Activated CD4-positive, alpha-beta T cell treated with anti-CD3 and anti-CD28 coated beads, Interleukin-10, Interleukin-2, amounts not matched to agents 100 ng/mL and 50 ng/mL, durations not matched to agents 16 hours and 8 hours (primary cell): ENCODE measurements at regions not wholly inside any gene's neighbourhood (a gene's known extent, or its start where the extent isn't known, plus 50 kb on each side); places are given as distances from the start of the nearest gene placed in this dataset.
"Not testable (repeated sequence)": the region's sequence is repeated elsewhere in the genome, so short reads cannot be mapped to it uniquely, and the experiment has no call there.

Source experiments
- DNase-seq: peaks from one replicate; pipeline ENCODE4 v3.0.0-alpha.2; 2020

DNA sequence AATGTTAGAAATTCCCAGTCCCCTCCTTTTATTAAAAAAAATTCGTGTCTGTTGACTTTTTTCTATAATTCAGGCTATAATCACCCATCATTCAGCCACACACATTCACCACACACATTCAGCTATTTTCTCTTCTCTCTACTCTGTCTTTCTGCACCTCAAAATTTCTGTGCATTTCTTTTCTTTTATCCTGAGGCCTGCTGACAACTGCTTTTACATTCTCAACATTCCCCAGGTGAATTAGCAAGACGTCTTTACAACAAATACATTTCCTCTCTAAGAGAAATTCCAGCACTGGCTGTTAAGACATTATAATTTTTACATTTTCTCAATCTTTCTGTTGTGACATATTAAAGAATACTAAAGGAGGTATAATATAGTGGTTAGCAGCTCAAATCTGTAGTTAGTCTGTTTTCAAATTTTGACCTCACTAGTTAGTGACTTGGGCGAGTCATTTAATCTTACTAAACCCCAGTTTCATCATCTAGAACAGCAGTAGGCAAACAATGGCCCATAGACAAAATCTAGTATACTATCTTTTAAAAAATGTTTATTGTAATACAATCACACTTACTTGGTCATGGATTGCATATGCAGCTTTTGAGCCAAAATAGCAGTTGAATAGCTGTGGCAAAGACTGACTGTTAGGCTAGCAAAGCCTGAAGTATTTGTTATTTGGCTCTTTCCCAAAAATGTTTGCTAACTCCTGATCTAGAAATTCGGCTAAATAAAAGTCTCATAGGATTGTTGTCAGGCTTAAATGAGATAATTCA is 350.7 kb downstream of the NSUN3 start:
- no peak for DNase-seq

DNA sequence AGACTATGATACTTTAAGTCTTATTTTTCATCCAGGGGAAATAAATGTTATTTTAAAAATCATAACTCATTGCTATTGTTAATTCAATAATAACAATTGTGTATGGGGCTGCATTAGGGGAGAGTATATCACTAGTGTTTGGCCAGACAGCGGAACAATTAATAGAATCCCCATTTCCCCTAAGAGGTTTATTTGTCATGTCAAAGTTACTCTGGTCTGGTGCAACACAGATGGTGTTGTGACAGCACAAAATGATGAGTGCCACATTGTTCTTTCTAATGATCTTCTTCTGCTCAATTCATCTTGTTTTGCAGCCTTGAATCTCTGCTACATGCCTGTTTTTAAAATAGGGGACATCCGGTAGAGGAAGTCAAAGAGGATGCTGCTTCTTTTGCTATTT is 351.6 kb downstream of the NSUN3 start:
- no peak for DNase-seq

DNA sequence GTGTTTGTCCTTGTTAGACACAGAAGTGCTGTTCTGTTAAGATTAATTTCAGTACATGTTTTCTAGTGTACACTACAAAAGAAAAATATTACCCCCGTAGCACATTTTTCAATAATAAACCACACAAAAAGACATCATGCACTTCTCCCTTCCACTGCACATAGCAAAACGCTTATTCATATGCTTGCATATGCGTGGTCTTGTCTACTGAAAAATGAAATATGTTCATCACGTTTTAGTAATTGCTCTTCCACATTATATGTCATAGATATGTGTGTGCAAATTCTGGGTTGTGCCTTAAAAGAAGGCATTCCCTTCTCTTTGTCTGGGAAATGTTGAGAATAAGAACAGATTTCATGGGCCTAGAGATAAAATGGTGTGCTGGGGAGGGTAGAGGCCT is 353.9 kb downstream of the NSUN3 start:
- no peak for DNase-seq

DNA sequence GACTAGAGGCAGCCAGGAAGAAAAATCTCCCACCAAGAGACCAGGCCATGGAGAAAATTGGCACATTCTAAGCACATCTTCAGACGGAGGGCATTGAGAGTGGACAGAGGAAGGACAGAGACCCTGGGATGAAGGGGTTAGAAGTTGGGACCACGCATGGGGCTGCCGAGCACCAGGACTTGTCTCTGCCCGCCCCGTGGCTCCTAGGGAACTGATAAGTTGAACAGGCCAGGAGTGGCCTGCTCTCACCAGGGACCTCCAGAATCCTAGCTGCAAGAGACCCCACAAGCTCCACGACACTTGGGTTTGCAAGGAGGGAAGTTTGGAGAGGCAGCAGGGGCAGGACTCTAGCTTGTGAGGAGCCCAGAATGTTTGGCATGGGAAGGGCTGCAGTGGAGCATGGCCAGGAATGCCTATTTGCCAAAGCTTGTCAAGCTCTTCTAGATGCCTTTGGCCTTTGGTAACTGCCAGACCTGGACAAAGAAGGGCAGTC is 355.1 kb downstream of the NSUN3 start:
- no peak for DNase-seq

DNA sequence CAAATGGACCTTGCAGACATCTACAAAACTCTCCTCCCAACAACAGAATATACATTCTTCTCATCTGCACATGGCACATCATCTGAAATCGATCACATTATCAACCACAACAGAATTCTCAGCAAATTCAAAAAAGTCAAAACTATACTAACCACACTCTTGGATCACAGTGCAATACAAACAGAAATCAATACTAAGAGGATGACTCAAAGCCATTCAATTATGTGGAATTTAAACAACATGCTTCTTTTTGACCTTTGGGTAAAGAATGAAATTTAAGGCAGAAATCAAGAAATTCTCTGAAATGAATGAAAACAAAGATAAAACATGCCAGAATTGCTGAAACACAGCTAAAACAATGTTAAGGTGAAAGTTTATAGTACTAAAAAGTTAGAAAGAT is 358.1 kb downstream of the NSUN3 start:
- DNase-seq, result no peak

DNA sequence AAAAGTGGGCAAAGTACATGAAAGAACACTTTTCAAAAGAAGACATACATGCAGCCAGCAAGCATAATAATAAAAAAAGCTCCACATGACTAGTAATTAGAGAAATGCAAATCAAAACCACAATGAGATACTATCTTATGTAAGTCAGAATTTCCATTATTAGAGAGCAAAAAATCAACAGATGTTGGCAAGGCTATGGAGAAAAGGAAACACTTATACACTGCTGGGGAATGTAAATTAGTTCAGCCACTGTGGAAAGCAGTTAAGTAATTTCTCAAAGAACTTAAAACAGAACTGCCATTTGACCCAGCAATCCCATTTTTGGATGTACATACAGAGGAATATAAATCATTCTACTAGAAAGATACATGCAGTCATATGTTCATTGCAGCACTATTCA is 360.7 kb downstream of the NSUN3 start:
- no peak for DNase-seq

DNA sequence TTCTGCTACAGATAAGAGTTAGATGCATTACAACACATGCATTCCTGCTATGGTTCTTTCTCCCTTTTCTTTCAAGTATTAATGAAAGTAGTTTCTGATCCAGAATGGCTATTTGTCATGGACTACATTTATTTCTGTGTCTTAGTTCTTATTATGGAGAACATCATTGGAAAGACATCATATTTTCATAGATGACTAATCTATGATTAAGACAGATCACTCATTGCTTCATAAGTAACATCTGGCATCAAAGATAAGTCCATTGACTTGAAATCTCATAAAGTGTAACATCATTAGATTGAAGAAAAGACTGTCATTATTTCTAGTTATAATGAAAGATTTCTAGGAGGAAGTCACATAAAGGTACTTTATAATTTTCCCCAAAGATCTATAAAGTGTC is 366.7 kb downstream of the NSUN3 start:
- DNase-seq, result no peak

DNA sequence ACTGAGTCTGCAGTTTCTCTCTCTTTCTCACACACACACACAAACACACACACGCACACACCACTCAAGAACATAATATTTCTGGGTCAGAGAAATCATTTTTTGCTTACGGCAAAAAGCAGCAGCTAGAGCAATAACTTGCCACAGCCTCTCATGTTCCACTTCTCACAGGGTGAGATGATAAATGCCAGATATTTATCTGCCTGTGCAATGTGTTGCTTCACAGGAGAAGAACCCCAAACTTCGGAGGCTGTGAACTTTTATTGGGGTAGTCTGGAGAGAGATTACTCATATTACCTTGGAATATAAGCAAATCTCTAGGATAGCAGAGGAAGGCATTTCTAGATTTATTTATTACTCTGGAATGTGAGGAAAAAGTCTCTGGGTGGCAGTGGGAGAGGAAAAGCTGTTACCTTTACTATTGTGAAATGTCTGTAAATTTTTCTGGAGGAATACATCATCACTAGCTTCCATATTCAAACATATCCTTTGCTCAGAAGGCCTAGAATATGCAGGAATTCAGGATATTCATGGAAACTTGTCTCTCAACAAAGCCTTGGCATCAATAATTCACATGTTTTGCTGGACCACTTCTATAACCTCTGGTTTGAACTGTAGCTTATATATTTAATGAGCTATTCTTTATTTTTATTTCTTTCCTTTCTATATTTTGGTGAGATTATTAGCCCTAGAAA is 369.2 kb downstream of the NSUN3 start:
- no peak for DNase-seq

DNA sequence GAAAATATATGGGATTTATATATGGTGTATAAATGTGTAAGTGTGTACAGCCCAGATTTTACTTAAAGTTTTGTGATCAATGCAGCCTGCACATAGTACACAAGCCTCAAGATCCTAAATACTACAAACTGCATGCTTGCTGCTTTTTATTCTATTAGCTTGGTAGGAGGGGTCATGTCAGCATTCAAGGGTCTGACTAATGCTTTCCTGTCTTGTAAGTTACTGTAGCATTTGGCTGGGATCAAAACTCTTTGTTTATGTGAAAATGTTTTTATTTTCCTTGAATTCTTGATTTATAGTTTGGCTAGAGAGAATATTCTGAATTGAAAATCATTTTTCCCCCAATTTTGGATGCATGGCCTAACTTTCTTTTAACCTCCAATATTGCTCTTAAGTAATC is 370.9 kb downstream of the NSUN3 start:
- DNase-seq, result no peak

DNA sequence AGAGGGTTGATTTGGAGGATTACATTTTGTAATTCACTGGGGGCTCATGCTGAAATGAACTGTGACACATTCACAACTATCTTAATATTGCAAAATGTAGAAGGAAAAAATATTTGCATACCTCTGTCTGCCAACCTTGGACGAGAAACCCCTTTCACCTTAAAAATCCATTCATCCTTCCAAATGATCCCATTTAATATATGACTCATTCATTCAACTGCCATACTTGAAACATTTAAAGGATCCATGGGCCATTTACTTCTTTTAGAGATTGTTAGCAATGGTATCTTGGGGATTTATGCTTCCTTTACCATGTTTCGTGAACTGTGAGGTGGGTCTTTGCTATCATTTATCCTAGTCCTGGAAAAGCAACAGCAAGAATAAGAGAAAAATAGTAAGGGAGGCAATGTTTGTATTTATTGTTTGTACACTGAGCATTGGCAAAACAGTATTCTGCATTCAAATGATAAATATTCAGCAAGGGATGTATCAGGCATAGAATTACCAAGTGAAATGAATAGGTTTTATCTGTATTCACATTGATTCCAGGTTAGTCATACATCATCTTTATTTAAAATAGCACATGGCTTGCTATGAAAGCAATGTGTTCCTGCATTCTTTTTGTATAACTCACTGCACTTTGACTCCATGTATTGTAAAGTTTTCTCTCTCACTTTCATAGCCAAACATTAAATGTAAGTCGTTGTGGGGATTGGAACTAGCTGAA is 378.1 kb downstream of the NSUN3 start:
- DNase-seq, result no peak

DNA sequence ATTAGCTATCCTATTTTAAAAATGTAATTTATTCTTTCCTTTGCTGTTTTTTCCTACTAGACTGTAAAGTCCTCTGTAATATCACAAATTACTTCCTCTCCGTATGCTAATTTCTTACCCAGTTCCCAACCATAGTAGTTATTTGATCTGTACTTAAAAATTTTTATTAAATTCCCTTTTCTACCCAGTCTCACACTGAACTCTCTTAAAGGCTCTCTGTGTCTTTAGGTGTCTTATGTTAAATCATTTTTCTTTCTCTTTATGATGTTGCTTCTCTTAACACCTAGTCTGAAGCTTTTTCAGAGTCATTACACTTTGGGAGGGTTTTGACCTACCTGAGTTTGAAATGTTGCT is 378.6 kb downstream of the NSUN3 start:
- DNase-seq, result no peak

DNA sequence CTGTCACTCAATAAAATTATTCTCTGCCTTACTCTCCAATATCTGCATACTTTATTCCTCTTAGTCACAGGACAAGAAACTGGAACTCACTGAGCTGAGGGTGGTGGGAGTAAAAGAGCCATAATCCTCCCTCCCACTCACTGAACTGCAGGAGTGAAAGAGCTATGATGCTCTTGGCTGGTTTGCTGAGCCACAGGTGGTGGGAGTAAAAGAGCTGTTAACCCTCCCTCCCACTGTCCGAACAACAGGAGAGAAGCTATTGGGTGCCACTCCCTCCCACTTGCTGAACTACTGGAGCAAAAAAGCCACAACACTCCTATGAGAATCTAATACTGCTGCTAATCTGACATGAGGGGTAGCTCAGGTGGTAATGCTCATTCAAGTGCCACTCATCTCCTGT is 391.0 kb downstream of the NSUN3 start:
- no peak for DNase-seq

DNA sequence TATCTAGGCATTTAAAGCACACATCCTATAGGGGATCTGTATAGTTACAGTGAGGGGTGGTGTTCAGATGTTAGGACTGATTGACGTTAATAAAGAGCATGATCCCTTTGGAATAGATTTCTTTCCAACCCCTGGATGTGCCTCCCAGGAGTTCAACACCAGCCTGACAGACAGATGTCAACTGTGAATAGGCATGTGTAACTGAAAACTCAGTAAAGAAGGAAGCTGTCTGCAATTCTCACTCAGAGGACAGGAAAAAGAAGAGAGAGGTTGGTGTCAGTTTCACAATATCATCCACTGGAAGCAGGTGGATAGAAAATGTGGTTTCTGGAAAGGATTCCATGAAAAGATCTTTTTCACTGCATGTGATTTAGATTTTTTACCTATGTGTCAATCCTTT is 396.3 kb downstream of the NSUN3 start:
- no peak for DNase-seq

DNA sequence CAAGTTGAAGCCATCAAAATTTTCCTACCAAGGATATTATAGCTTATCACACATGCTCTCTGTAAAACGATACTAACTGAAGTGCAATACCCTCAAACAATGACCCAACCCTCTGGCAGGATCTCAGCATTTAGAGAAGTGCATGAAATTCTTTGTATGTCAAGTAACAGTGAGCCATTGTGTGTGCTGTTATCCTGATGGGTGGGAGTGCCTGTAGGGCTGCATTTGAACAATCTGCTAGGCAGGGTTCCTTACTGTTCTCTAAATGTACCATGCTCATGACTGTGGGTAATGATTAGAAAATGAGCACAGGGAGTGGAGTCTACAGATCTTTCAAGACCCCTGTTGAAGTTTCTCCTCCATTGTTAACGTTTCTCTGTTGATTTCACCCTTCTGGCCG is 398.1 kb downstream of the NSUN3 start:
- no peak for DNase-seq

DNA sequence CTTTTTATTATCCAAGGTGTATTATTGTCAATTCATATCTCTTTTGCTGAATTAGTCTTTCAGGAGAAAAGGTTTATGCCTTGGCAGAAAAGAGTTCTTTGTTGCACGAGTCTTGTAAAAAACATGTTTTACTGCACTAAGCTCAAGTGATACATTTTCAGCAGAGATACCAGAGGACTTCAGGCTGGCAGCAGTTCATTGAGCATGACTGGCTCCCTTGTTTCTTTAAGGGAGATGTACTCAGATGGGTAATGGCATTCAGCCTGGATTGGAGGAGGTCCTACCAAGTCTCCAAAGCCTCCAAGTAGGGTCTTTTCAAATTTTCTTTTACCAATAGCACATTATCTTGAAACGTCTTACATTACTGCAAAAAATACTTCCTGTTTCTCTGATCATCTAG is 400.1 kb downstream of the NSUN3 start:
- DNase-seq, result no peak

DNA sequence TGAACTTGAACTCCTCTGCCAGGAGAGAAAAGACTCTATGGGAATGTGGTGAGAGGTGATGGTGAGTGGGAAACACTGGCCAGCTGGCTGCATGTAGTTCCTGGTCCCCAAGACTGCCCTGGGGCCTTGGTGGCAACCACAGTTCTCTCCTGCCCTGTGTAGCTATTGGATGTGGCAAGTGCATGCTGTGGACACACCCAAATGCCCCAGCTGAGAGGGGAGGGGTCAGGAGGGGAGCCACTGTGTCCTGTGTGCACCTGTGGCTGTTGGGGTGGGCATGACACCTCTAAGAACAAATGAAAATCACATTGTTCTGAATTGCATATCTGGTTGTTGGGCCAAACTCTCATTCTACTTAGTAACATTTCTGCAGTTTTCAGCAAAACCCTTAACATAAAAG is 409.6 kb downstream of the NSUN3 start:
- no peak for DNase-seq

DNA sequence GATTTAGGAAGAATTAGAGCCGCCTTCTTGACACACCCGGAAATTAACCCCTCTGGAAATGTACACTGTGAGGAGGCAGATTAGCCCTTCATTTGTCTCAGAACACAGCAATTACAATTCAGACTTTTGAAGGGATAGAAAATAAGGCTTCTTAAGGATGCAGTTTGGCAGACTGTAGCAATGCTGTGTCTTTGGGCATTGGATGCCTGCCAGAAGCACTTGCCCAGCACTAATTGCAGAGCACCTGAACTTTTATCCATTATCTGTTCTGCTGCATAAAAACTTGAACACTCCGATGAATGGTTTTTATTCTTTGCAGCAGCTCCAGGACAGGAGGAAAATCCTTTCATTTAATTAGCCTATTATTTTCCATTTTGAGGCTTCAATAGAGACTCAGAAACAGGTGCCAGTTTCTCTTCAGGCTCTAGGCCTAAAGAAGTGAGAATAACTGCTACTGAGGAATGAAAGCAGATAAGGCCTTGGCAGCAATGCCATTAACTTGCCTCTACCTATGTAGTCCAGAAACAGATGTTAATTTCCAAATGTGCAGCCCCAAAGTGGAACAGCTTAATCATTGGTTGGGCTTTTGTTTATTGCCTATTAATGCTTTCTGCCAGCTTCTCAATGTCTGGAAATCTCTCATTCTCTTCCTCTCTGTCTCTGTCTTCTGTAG is 418.5 kb downstream of the NSUN3 start:
- no peak for DNase-seq

DNA sequence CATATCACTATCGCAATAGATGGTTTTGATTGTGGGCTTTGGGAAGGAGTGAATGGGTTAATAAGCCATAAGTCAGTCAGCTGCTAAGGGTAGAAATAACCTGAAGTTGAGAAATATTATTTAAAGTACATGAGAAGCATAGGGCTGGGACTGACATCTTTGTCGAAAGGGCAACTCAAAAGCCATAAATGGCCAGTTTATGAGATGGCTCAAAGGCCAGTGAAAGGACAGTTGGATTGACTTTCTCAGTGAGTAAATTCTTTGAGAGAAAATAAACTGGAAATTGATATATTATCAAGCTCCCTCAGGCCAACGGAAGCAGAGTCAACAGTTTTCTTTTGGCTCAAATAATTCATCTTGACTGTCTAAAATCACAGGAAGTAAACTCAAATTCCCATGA is 419.8 kb downstream of the NSUN3 start:
- DNase-seq, result no peak

DNA sequence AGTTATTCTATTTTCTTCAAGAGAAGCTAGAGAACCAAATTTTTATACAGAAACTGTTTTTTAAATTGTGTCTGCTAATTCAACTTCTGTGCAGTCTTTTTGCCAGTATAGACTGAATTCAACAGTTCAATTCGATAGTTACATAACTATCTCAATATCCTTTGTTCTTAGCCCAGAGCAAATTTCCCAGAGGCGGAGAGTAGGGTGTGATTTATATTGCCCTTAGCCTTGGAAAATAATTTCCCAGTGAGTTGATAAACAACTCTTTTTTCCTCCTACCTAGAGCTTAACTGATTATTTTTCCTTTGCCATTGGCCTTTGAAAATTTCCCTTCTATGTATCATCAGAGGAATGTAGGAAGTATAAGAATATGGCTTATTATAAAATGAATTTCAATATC is 420.5 kb downstream of the NSUN3 start:
- DNase-seq, result no peak

DNA sequence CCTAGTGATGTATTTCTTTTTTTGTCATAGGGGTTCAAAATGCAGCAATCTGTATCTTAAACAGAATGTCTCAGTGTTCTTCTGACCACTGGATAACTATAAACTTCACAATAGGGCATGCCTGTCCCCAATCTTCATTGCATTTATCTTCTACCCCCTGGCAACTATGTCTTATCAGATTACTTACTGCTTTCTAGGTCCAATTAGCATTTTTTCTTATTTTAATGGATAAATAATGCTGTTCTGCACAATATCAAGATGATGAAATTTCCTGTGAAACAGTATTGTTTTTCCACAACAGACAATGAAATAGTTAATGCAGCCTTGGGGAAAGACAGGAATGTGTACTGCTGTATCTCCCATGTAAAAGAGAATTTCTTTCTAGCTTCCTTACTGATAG is 432.1 kb downstream of the NSUN3 start:
- no peak for DNase-seq

DNA sequence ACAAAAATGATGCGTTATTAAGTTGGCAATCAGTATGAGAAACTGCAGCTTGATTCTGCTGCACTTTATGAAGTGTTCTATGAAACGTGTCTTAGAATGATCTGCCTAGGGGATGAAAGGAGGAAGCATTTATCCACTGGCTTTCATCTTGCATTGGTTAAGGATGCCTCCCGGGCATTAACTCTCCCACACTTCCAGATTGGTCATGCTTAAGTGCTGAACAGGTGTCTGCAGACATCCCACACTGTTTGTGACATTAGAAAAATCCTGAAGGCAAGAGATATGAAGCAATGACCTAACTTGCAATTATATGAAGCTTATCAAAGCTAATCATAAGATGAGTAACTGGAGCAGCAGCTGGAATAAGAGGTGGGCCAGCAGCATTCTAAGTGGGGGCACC is 437.3 kb downstream of the NSUN3 start:
- DNase-seq, result no peak

DNA sequence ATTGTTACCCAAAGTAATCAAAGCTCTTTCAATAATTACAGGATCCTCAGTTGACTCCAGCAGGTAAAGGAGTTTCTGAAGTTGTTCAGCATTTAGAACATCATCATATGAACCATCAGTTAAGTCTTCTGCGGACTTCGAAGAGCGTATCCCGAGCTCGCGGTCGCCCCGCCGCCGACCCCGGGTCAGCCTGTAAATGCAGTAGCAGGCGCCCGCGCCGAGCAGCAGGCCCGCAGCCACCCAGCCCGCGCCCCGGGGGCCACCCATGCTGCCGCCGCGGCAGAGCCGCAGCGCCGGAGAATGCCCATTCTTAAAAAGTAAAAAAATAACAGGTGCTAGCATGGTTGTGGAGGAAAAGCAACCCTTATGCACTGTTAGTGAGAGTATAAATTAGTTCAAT is 444.5 kb downstream of the NSUN3 start:
- DNase-seq, result not testable (repeated sequence)

DNA sequence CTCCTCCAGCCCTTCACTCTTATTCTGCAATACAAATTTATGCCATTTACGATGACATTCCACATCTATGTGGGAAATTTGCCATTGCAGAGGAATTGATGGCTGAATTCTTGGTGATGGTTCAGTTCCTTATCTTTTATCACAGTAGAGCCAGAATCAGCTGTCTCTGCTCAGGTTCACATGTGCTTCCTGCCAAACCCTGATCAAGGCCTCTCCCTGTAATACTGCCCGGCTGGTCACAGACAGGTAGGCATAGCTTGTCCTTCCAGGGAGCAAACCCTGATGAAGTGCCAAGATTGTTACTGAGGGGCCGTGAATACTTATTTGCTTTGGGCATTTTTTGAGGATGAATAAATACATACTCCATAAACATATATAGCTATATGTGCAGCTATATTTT is 450.0 kb downstream of the NSUN3 start:
- DNase-seq, result no peak

DNA sequence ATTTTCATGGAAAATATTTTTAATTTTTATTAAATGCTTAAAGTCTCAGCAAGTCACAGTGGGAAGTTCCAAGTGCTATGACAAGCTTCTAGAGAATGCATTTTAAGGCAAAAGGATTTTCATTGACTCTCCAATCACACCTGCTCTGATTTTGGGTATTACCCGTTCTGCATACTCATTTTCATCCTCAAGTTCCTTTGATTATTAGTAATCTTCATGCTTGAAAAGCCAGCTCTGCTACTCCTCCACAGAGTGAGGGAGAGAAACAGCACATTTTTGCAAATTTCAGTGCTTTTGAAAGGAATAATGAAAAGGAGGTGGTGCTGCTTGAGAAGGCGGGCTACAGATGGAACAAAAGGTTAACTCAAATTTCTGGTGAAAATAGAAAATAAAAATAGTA is 450.7 kb downstream of the NSUN3 start:
- no peak for DNase-seq
